ENCODE measurements at regions not wholly inside any gene's neighbourhood (a gene's known extent, or its start where the extent isn't known, plus 50 kb on each side); places are given as distances from the start of the nearest gene placed in this dataset.
"Not testable (repeated sequence)": the region's sequence is repeated elsewhere in the genome, so short reads cannot be mapped to it uniquely, and the experiment has no call there.

DNA sequence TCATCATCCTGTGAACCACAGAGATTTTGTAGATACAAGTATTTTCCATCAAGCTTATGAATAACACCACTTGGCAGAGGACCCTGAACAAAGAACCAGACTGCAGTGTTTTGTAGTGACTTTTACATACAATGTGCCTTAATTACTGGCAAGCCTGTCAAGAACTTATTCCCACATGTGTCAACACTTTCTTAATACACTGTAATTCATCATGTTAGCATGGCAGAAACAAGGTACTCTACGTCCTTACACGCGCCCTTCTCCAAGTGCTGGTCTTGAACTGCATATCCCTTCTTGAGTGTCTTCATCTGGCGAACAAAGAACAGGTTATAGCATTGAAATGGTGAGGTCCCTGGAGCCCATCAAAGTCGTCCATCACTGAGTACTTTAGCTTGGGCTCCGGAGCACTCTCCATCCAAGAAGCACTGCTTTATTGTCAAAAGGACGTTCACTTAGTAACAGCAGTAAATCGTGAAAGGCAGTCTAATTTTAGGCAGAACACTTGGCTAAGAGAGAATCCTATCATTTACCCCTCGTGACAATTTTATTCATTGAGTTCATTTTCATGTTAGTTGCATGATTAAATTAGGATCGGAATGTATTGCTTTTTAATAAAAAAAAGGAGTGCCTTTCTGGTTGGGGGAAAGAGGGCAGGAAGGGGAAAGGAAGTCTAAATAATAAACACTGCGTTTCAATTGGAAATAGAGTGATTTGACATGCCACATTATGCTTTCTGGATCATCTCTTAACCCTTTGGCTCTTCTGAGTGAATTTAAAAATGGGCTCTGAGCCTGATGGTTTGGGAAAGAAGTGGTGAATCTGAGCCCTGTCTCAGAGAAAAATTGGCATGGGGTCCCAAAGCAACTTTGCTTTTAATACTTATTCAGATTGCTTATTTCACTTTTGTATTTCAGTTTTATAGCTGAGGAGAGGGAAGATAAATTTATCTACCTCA lies 376.1 kb downstream of the DLEU7 start:
- DNase-seq (ENCODE audit: extremely low read depth, low read depth), result no peak
- no peak for TF ChIP-seq CTCF (IDR thresholded peaks at IDR 0.05; ENCODE audit: low read depth, low read length, missing control alignments)
- H3K4me3 ChIP-seq (replicated peaks; ENCODE audit: low read depth, low read length), result no peak overlapping the region

GRCh38 chr13:50468849-50469669 lies 374.4 kb downstream of the DLEU7 start:
- no peak for TF ChIP-seq CTCF (IDR thresholded peaks at IDR 0.05; ENCODE audit: low read depth, low read length, missing control alignments)
- no peak overlapping the region for H3K4me3 ChIP-seq (replicated peaks; ENCODE audit: low read depth, low read length)
- DNase-seq (ENCODE audit: extremely low read depth, low read depth), result no peak

DNA sequence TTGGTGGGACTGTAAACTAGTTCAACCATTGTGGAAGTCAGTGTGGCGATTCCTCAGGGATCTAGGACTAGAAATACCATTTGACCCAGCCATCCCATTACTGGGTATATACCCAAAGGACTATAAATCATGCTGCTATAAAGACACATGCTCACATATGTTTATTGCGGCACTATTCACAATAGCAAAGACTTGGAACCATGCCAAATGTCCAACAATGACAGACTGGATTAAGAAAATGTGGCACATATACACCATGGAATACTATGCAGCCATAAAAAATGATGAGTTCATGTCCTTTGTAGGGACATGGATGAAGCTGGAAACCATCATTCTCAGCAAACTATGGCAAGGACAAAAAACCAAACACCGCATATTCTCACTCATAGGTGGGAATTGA lies 370.4 kb downstream of the DLEU7 start:
- not testable (repeated sequence) for DNase-seq (ENCODE audit: extremely low read depth, low read depth); H3K4me3 ChIP-seq (replicated peaks; ENCODE audit: low read depth, low read length)

- TF ChIP-seq CTCF (IDR thresholded peaks at IDR 0.05; ENCODE audit: low read depth, low read length, missing control alignments), result no peak
- DNase-seq (ENCODE audit: extremely low read depth, low read depth), result no peak
These were observed 369.3 kb downstream of the DLEU7 start for GRCh38 chr13:50474088-50474662.

DNA sequence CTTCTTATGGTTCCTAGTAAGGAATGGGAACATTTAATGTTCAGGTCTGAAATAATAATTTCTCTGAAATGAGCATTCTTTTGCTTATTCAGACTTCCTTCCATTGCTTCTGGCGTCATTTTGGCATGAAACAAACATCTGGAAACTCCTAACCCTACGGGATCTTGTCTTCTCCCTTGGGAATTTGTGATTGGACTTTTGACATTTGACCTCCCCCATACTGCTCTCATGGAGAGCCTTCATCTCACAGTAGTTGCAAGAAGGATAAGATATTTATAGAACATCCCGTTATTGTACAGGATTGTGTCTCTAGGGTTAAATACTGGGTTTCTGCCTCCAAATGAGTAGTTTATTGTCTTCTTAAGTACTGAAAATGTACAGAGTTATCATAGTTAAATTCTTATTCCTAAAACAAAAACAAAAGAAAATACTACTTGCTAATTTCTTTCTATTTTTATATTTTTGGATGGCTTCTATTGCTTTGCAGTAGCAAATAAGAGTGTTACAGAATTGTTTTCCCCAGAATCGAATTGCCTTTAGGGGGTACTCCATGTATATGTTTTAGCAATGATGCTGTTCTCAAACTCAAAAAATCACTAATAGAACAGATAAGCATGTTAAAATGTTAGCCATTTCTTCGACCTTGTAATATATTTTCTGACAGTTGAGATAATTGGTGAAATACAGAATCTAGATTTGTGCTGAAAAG lies 366.8 kb downstream of the DLEU7 start:
- H3K4me3 ChIP-seq (replicated peaks; ENCODE audit: low read depth, low read length), result no peak overlapping the region
- TF ChIP-seq CTCF (IDR thresholded peaks at IDR 0.05; ENCODE audit: low read depth, low read length, missing control alignments), result no peak
- DNase-seq (ENCODE audit: extremely low read depth, low read depth), result no peak

More at GRCh38 chr13:50474088-50474662, 369.3 kb downstream of the DLEU7 start:
- H3K4me3 ChIP-seq (replicated peaks; ENCODE audit: low read depth, low read length), result no peak overlapping the region

DNA sequence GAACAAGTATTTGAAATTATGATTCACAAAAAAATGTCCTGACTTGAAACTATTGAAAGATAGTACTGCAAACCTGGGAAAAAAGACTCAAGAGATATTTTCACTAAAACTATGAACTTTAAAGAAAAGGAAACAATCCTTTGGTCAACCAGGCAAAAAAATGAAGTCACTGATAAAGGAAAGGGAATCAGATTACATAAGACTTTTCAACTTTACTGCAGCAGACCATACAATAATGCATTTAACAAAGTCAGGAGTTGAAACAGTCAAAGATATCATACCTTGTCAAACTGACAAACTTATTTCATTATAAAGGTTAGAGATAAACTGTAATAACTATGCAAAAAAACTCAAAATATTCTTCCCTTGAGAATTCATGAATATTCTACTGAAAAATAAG lies 361.6 kb downstream of the DLEU7 start:
- H3K4me3 ChIP-seq (replicated peaks; ENCODE audit: low read depth, low read length), result no peak overlapping the region
- DNase-seq (ENCODE audit: extremely low read depth, low read depth), result no peak
- TF ChIP-seq CTCF (IDR thresholded peaks at IDR 0.05; ENCODE audit: low read depth, low read length, missing control alignments), result no peak
